ENCODE measurements at regions not wholly inside any gene's neighbourhood (a gene's known extent, or its start where the extent isn't known, plus 50 kb on each side); places are given as distances from the start of the nearest gene placed in this dataset.
"Not testable (repeated sequence)": the region's sequence is repeated elsewhere in the genome, so short reads cannot be mapped to it uniquely, and the experiment has no call there.

DNA sequence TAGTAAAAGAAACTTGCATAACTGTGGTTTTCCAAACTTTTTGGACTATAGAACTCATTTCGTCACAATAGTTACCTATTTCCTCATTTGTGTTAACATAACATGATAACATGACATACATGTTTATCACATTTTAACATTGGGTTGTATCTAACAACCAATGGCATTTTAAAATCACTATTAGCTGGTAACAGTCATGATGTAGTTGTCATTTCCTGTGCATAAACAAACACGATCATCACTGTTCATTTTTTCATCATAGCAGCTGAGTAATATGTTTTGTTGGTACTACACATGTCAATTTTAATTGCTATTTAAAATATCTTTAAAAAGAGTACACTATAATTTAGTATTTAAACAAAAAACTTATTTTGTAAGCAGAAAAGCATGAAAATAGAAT lies 402.4 kb downstream of the SATB2 start:
- ChIA-PET POLR2A (no interaction called here), CTCF (interaction anchor here (0.6 to 1.2 kb wide), 2 partner anchors 10 to 416 kb away, joined by 3 read pairs; no protein-coding TSS in a partner anchor)
- TF ChIP-seq, protein P1, sequence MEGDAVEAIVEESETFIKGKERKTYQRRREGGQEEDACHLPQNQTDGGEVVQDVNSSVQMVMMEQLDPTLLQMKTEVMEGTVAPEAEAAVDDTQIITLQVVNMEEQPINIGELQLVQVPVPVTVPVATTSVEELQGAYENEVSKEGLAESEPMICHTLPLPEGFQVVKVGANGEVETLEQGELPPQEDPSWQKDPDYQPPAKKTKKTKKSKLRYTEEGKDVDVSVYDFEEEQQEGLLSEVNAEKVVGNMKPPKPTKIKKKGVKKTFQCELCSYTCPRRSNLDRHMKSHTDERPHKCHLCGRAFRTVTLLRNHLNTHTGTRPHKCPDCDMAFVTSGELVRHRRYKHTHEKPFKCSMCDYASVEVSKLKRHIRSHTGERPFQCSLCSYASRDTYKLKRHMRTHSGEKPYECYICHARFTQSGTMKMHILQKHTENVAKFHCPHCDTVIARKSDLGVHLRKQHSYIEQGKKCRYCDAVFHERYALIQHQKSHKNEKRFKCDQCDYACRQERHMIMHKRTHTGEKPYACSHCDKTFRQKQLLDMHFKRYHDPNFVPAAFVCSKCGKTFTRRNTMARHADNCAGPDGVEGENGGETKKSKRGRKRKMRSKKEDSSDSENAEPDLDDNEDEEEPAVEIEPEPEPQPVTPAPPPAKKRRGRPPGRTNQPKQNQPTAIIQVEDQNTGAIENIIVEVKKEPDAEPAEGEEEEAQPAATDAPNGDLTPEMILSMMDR (IDR thresholded peaks at IDR 0.05; ENCODE audit: low read depth, low read length): no peak
- no peak for DNase-seq (ENCODE audit: low read depth, low spot score)
- H3K27ac ChIP-seq (ENCODE audit: low read depth, low read length): no peak overlapping the region
- H3K9me3 ChIP-seq (ENCODE audit: control insufficient read depth, insufficient read depth, low read length): no peaks in the 10 kb centered on the region
- H3K4me3 ChIP-seq (ENCODE audit: low read depth, low read length): no peak overlapping the region
- no peaks in the 10 kb centered on the region for H3K27me3 ChIP-seq (ENCODE audit: control insufficient read depth, insufficient read depth, low read length)

DNA sequence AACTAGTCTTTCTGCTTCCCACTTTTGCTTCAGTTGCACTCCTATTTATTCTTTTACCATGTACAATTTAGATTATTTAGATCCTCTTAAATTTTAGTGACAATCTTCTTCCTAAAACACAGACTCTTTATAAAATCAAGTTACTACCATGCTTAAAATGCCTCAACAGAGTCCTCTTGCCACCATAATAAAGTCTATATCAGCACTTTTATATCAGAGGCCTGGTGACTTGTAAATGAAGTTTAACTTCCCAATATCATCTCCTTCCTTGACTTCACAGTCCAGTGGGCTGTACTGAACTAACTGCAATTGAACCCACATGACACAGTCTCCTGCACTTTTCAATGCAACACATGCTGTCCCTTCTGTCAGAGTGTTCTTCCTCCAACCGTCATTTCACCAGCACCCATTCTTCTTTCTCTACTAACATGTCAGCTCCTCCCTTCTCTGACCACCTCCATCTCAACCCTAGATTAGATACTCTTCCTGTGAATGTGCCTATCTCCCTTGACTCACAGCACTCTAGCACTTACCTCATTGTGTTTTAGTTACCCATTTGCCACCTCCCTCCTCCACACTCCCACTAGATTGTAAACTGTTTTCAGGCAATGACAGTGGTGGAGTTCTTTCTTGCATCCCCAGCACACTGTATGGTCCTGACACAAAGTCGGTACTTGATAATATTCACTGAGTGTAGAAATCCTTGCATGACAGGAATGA lies 414.9 kb downstream of the SATB2 start:
- no peak overlapping the region for H3K27ac ChIP-seq (ENCODE audit: low read depth, low read length)
- CTCF ChIA-PET: no interaction called here
- no peaks in the 10 kb centered on the region for H3K27me3 ChIP-seq (ENCODE audit: control insufficient read depth, insufficient read depth, low read length)
- no peaks in the 10 kb centered on the region for H3K9me3 ChIP-seq (ENCODE audit: control insufficient read depth, insufficient read depth, low read length)
- TF ChIP-seq, protein P1 (IDR thresholded peaks at IDR 0.05; ENCODE audit: low read depth, low read length): no peak
- H3K4me3 ChIP-seq (ENCODE audit: low read depth, low read length): no peak overlapping the region
- POLR2A ChIA-PET: no interaction called here
- no peak for DNase-seq (ENCODE audit: low read depth, low spot score)

DNA sequence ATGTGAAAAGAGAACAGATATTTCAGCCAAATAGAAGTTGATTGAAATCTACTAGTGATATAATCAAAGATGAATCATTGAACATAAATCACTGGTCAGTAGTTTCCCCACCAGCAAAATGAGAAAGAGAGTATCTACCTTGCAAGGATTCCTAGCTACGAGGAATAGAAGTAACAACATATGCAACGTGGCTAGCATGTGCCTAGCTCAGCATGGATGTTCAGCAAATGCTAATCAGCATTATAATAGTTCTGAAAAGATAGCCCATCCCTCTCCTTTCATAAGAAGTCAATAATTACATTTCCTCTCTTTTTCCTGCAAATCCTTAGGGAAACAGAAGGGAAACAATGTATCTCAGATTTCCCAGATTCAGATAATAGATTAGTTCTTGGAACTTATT lies 417.2 kb downstream of the SATB2 start:
- no peak overlapping the region for H3K4me3 ChIP-seq (ENCODE audit: low read depth, low read length)
- TF ChIP-seq, protein P1 (IDR thresholded peaks at IDR 0.05; ENCODE audit: low read depth, low read length): no peak
- H3K9me3 ChIP-seq (ENCODE audit: control insufficient read depth, insufficient read depth, low read length): no peaks in the 10 kb centered on the region
- ChIA-PET POLR2A (no interaction called here), CTCF (interaction anchor here (2.0 kb wide), 1 partner anchor 448 kb away, joined by 6 read pairs; no protein-coding TSS in a partner anchor)
- no peaks in the 10 kb centered on the region for H3K27me3 ChIP-seq (ENCODE audit: control insufficient read depth, insufficient read depth, low read length)
- no peak overlapping the region for H3K27ac ChIP-seq (ENCODE audit: low read depth, low read length)
- DNase-seq (ENCODE audit: low read depth, low spot score): no peak

DNA sequence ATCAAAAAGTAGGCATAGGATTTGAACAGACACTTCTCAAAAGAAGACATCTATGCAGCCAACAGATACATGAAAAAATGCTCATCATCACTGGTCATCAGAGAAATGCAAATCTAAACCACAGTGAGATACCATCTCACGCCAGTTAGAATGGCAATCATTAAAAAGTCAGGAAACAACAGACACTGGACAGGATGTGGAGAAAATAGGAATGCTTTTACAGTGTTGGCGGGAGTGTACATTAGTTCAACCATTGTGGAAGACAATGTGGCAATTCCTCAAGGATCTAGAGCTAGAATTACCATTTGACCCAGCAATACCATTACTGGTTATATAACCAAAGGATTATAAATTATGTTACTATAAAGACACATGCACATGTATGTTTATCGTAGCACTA lies 424.0 kb downstream of the SATB2 start:
- H3K27me3 ChIP-seq (ENCODE audit: control insufficient read depth, insufficient read depth, low read length); DNase-seq (ENCODE audit: low read depth, low spot score); POLR2A ChIA-PET; H3K9me3 ChIP-seq (ENCODE audit: control insufficient read depth, insufficient read depth, low read length); CTCF ChIA-PET; H3K4me3 ChIP-seq (ENCODE audit: low read depth, low read length); H3K27ac ChIP-seq (ENCODE audit: low read depth, low read length): not testable (repeated sequence)

DNA sequence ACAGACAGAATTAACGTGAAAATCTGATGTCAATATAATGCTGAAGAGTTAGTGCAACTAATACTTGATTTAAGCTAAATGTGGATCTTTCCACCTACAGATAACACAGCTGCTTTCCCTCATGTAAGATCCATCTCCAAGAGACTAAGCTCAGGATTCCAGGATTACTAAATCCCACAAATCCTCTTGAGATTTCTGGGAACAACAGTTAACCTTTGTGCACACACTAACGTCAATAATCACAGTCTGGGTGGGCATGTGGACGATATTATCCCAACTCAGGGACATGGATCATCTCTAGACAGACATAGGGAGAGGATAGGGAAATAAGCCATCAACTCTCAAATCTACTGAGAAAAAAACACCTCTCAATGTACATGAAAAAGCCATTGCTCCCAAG lies 432.6 kb downstream of the SATB2 start:
- ChIA-PET POLR2A (no interaction called here), CTCF (interaction anchor here (1.2 to 1.5 kb wide), 2 partner anchors 446 to 464 kb away, joined by 4 to 5 read pairs; no protein-coding TSS in a partner anchor)
- H3K4me3 ChIP-seq (ENCODE audit: low read depth, low read length): no peak overlapping the region
- no peaks in the 10 kb centered on the region for H3K27me3 ChIP-seq (ENCODE audit: control insufficient read depth, insufficient read depth, low read length)
- H3K27ac ChIP-seq (ENCODE audit: low read depth, low read length): no peak overlapping the region
- DNase-seq (ENCODE audit: low read depth, low spot score): no peak
- TF ChIP-seq, protein P1 (IDR thresholded peaks at IDR 0.05; ENCODE audit: low read depth, low read length): no peak
- H3K9me3 ChIP-seq (ENCODE audit: control insufficient read depth, insufficient read depth, low read length): no peaks in the 10 kb centered on the region; the same call in 1 of the 2 replicates

All from AG04450 (cell line).